Neural cell (in vitro differentiated cells): ENCODE measurements at regions not wholly inside any gene's neighbourhood (a gene's known extent, or its start where the extent isn't known, plus 50 kb on each side); places are given as distances from the start of the nearest gene placed in this dataset.

Experiments
- H2AFZ ChIP-seq: fragments of 200-600, 300-800 bp; sonication (generic), shearing (Covaris generic); 2 replicates; pipeline ENCODE4 v1.6.0; 2014; ENCODE audit warnings: low read depth, mild to moderate bottlenecking, antibody characterized with exemption, low read length, moderate library complexity
- H3F3A ChIP-seq: fragments of 200-600 bp; shearing (Covaris generic); 2 replicates; pipeline ENCODE4 v1.6.1; 2016; ENCODE audit warnings: mild to moderate bottlenecking, moderate library complexity, mixed read lengths, antibody characterized with exemption, low read length; ENCODE audit not compliant: insufficient read depth, poor library complexity, severe bottlenecking
- H3K27ac ChIP-seq: fragments of 200-600, 300-800 bp; sonication (generic), shearing (Covaris generic); 2 replicates; pipeline ENCODE4 v1.5.1; 2014; ENCODE audit warnings: mild to moderate bottlenecking, low read length, moderate library complexity
- H3K27me3 ChIP-seq: fragments of 300-800, 200-600 bp; sonication (generic), shearing (Covaris generic); 2 replicates; pipeline ENCODE4 v1.6.0; 2014; ENCODE audit warnings: mild to moderate bottlenecking, low read depth, low read length, moderate library complexity; ENCODE audit not compliant: insufficient read depth
- H3K36me3 ChIP-seq: fragments of 300-800, 200-600 bp; sonication (generic), shearing (Covaris generic); 2 replicates; pipeline ENCODE4 v1.5.1; 2014; ENCODE audit warnings: mild to moderate bottlenecking, antibody characterized with exemption, low read length, moderate library complexity; ENCODE audit not compliant: insufficient read depth
- H3K4me2 ChIP-seq: fragments of 300-800, 200-600 bp; sonication (generic), shearing (Covaris generic); 2 replicates; pipeline ENCODE4 v1.6.0; 2014; ENCODE audit warnings: mild to moderate bottlenecking, low read length
- H3K4me3 ChIP-seq: fragments of 300-800, 200-600 bp; sonication (generic), shearing (Covaris generic); 2 replicates; pipeline ENCODE4 v1.5.1; 2014; ENCODE audit warnings: mild to moderate bottlenecking, low read length, moderate library complexity
- H3K79me2 ChIP-seq: fragments of 200-600 bp; shearing (Covaris generic); replicated peaks from 2 replicates; pipeline ENCODE4 v1.6.0; 2014; ENCODE audit warnings: mild to moderate bottlenecking, low read length, moderate library complexity; ENCODE audit not compliant: insufficient read depth
- H3K9ac ChIP-seq: fragments of 300-800, 200-600 bp; sonication (generic), shearing (Covaris generic); 2 replicates; pipeline ENCODE4 v1.6.1; 2016; ENCODE audit warnings: mild to moderate bottlenecking, low read length, mixed read lengths
- H3K9me2 ChIP-seq: fragments of 200-600 bp; shearing (Covaris generic); 2 replicates; pipeline ENCODE4 v1.6.1; 2016; ENCODE audit warnings: mild to moderate bottlenecking, low read length, mixed read lengths; ENCODE audit not compliant: insufficient read depth
- H3K9me3 ChIP-seq: fragments of 200-600, 300-800 bp; sonication (generic), shearing (Covaris generic); 2 replicates; pipeline ENCODE4 v1.6.1; 2016; ENCODE audit warnings: mild to moderate bottlenecking, mixed run types, low read length, moderate library complexity, mixed read lengths
- H4K20me1 ChIP-seq: fragments of 200-600 bp; shearing (Covaris generic); 2 replicates; pipeline ENCODE4 v1.6.1; 2016; ENCODE audit warnings: mild to moderate bottlenecking, mixed run types; ENCODE audit not compliant: insufficient read depth
- CTCF ChIP-seq: fragments of 450-650 bp; IDR thresholded peaks from 2 replicates; pipeline ENCODE4 v1.5.1; 2014; ENCODE audit warnings: antibody characterized with exemption, mild to moderate bottlenecking, moderate library complexity; ENCODE audit not compliant: poor library complexity, severe bottlenecking
- EP300 ChIP-seq: fragments of 450-650 bp; conservative IDR thresholded peaks from 2 replicates; pipeline ENCODE4 v1.6.1; 2014; ENCODE audit warnings: antibody characterized with exemption, mild to moderate bottlenecking, moderate library complexity; ENCODE audit not compliant: poor library complexity, severe bottlenecking
- EZH2 ChIP-seq: fragments of 200-600, 300-800 bp; shearing (Covaris generic), sonication (generic); IDR thresholded peaks from 2 replicates; pipeline ENCODE4 v1.6.1; 2014; ENCODE audit warnings: antibody characterized with exemption, low read length, borderline replicate concordance, mild to moderate bottlenecking; ENCODE audit not compliant: insufficient read depth, poor library complexity, severe bottlenecking
- MXI1 ChIP-seq: fragments of 450-650 bp; conservative IDR thresholded peaks from 2 replicates; pipeline ENCODE4 v1.6.1; 2014; ENCODE audit warnings: antibody characterized with exemption, mild to moderate bottlenecking; ENCODE audit not compliant: poor library complexity, severe bottlenecking
- POLR2AphosphoS5 ChIP-seq: IDR thresholded peaks from 2 replicates; pipeline ENCODE4 v1.6.1; 2012
- RAD21 ChIP-seq: fragments of 450-650 bp; conservative IDR thresholded peaks from 2 replicates; pipeline ENCODE4 v1.6.1; 2014; ENCODE audit warnings: antibody characterized with exemption, mild to moderate bottlenecking, moderate library complexity
- REST ChIP-seq: IDR thresholded peaks from 2 replicates; pipeline ENCODE4 v1.6.1; 2012; ENCODE audit warnings: borderline replicate concordance
- SMC3 ChIP-seq: fragments of 450-650 bp; conservative IDR thresholded peaks from 2 replicates; pipeline ENCODE4 v1.6.1; 2014; ENCODE audit warnings: antibody characterized with exemption, mild to moderate bottlenecking, moderate library complexity; ENCODE audit not compliant: poor library complexity
- TAF1 ChIP-seq: IDR thresholded peaks from 2 replicates; pipeline ENCODE4 v1.6.1; 2012; ENCODE audit warnings: low read depth

GRCh38 chr13:62704875-62705274 is 1289.2 kb upstream of the PCDH20 start:
- Histone ChIP-seq H3K36me3 (no peaks in the 10 kb centered on the region), H4K20me1 (no peaks in the 10 kb centered on the region), H3K9ac (no peak overlapping the region), H3K27ac (peak overlapping the region; percentile 11), H3K4me3 (no peak overlapping the region), H2AFZ (no peak overlapping the region), H3K79me2 (no peaks in the 10 kb centered on the region), H3F3A (no peaks in the 10 kb centered on the region), H3K27me3 (no peaks in the 10 kb centered on the region), H3K9me2 (no peaks in the 10 kb centered on the region), H3K4me2 (no peak overlapping the region), H3K9me3 (no peaks in the 10 kb centered on the region)
- peak; percentile 95 for TF ChIP-seq POLR2AphosphoS5
- peak; percentile 18 for TF ChIP-seq REST
- TF ChIP-seq EP300: peak; percentile 53
- no peak for TF ChIP-seq SMC3

GRCh38 chr13:62702502-62702901 is 1286.9 kb upstream of the PCDH20 start:
- H2AFZ ChIP-seq: no peak overlapping the region
- H3K79me2 ChIP-seq: no peaks in the 10 kb centered on the region
- H3K36me3 ChIP-seq: no peaks in the 10 kb centered on the region
- H3F3A ChIP-seq: no peaks in the 10 kb centered on the region
- H3K4me3 ChIP-seq: no peak overlapping the region
- TF ChIP-seq POLR2AphosphoS5 (no peak), TAF1 (no peak), MXI1 (no peak)
- H3K9me3 ChIP-seq: no peaks in the 10 kb centered on the region
- H3K27me3 ChIP-seq: no peaks in the 10 kb centered on the region
- H3K27ac ChIP-seq: no peak overlapping the region
- H3K9ac ChIP-seq: no peak overlapping the region
- H3K4me2 ChIP-seq: no peak overlapping the region
- H4K20me1 ChIP-seq: no peaks in the 10 kb centered on the region
- H3K9me2 ChIP-seq: no peaks in the 10 kb centered on the region

- H3K4me2 ChIP-seq: no peak overlapping the region
- no peaks in the 10 kb centered on the region for H3K27me3 ChIP-seq
- H3K4me3 ChIP-seq: no peak overlapping the region
- H3K9ac ChIP-seq: no peak overlapping the region
- H3K36me3 ChIP-seq: no peaks in the 10 kb centered on the region
- no peaks in the 10 kb centered on the region for H3K79me2 ChIP-seq
- no peaks in the 10 kb centered on the region for H3K9me3 ChIP-seq
- TF ChIP-seq SMC3: no peak
- no peak for TF ChIP-seq EZH2
- TF ChIP-seq TAF1: no peak
- TF ChIP-seq POLR2AphosphoS5: peak; percentile 76
- no peak for TF ChIP-seq RAD21
- peak; percentile 91 for TF ChIP-seq EP300
- no peak for TF ChIP-seq CTCF
- TF ChIP-seq MXI1: no peak
- no peak for TF ChIP-seq REST
- H3F3A ChIP-seq: no peaks in the 10 kb centered on the region
- H4K20me1 ChIP-seq: no peaks in the 10 kb centered on the region
- no peaks in the 10 kb centered on the region for H3K9me2 ChIP-seq
- H2AFZ ChIP-seq: no peak overlapping the region
- H3K27ac ChIP-seq: no peak overlapping the region
Measured at GRCh38 chr13:62697701-62698100, 1282.1 kb upstream of the PCDH20 start.
